Mesendoderm (in vitro differentiated cells): ENCODE measurements at regions not wholly inside any gene's neighbourhood (a gene's known extent, or its start where the extent isn't known, plus 50 kb on each side); places are given as distances from the start of the nearest gene placed in this dataset.
A peak's percentile ranks its signal among the peaks of the same experiment; 100 is the strongest.

Experiments
- DNase-seq: peaks from one replicate; pipeline ENCODE4 v3.0.0; 2013
- H2AK5ac ChIP-seq: 2 replicates; pipeline ENCODE4 v1.6.1; 2013; ENCODE audit warnings: low read length, inconsistent platforms
- H2BK120ac ChIP-seq: 2 replicates; pipeline ENCODE4 v1.6.1; 2013; ENCODE audit warnings: low read depth, mild to moderate bottlenecking, low read length, moderate library complexity, mixed read lengths
- H2BK15ac ChIP-seq: replicated peaks from 2 replicates; pipeline ENCODE4 v1.6.1; 2013; ENCODE audit warnings: low read depth, mild to moderate bottlenecking, moderate library complexity
- H2BK5ac ChIP-seq: 2 replicates; pipeline ENCODE4 v1.6.1; 2013; ENCODE audit warnings: low read length, inconsistent platforms
- H3K18ac ChIP-seq: 2 replicates; pipeline ENCODE4 v1.6.1; 2013; ENCODE audit warnings: mild to moderate bottlenecking, low read length, mixed read lengths
- H3K23ac ChIP-seq: one replicate; pipeline ENCODE4 v1.6.1; 2013; ENCODE audit warnings: low read length
- H3K27ac ChIP-seq: 2 replicates; pipeline ENCODE4 v1.5.1; 2013; ENCODE audit warnings: low read depth, mild to moderate bottlenecking, inconsistent platforms, low read length, moderate library complexity
- H3K27me3 ChIP-seq: 2 replicates; pipeline ENCODE4 v1.6.1; 2013; ENCODE audit warnings: low read length, control low read depth, mild to moderate bottlenecking, inconsistent platforms; ENCODE audit not compliant: insufficient read depth, poor library complexity
- H3K36me3 ChIP-seq: 2 replicates; pipeline ENCODE4 v1.6.1; 2013; ENCODE audit warnings: low read length, inconsistent platforms; ENCODE audit not compliant: control insufficient read depth, insufficient read depth
- H3K4ac ChIP-seq: one replicate; pipeline ENCODE4 v1.6.1; 2013; ENCODE audit warnings: low read depth, mild to moderate bottlenecking, low read length, moderate library complexity
- H3K4me1 ChIP-seq: 2 replicates; pipeline ENCODE4 v1.6.1; 2013; ENCODE audit warnings: low read depth, low read length, inconsistent platforms; ENCODE audit not compliant: control insufficient read depth
- H3K4me2 ChIP-seq: 2 replicates; pipeline ENCODE4 v1.6.1; 2013; ENCODE audit warnings: low read length
- H3K4me3 ChIP-seq: 2 replicates; pipeline ENCODE4 v1.5.1; 2013; ENCODE audit warnings: mild to moderate bottlenecking, low read length
- H3K56ac ChIP-seq: one replicate; pipeline ENCODE4 v1.6.1; 2013; ENCODE audit warnings: low read length
- H3K79me1 ChIP-seq: 2 replicates; pipeline ENCODE4 v1.6.1; 2013; ENCODE audit warnings: low read length, inconsistent platforms
- H3K79me2 ChIP-seq: 2 replicates; pipeline ENCODE4 v1.6.1; 2013; ENCODE audit warnings: mild to moderate bottlenecking, low read length; ENCODE audit not compliant: control insufficient read depth, insufficient read depth
- H3K9ac ChIP-seq: 2 replicates; pipeline ENCODE4 v1.6.1; 2013; ENCODE audit warnings: low read length, inconsistent platforms
- H4K5ac ChIP-seq: one replicate; pipeline ENCODE4 v1.6.1; 2013; ENCODE audit warnings: low read length
- H4K8ac ChIP-seq: one replicate; pipeline ENCODE4 v1.6.1; 2013; ENCODE audit warnings: low read depth, mild to moderate bottlenecking, control low read depth, low read length, moderate library complexity
- WGBS: extraction: QIAGEN DNeasy Blood & Tissue Kit; methylation state at CpG from one replicate; pipeline ENCODE4 v1.1.7; 2013; ENCODE audit warnings: low lambda C conversion rate, missing lambda C conversion rate; ENCODE audit not compliant: insufficient coverage; ENCODE audit errors: extremely low coverage; 5-methylcytosine and 5-hydroxymethylcytosine counted together

- no peak overlapping the region for H3K56ac ChIP-seq
- H2BK120ac ChIP-seq = no peak overlapping the region
- H4K5ac ChIP-seq = no peak overlapping the region
- no peak overlapping the region for H2AK5ac ChIP-seq
- H4K8ac ChIP-seq = no peak overlapping the region
- no peak overlapping the region for H2BK5ac ChIP-seq
- H3K4me2 ChIP-seq = no peak overlapping the region
- no peak overlapping the region for H3K23ac ChIP-seq
- H3K4me3 ChIP-seq = no peak overlapping the region
- DNase-seq = no peak
- H3K4ac ChIP-seq = no peak overlapping the region
- no peak overlapping the region for H2BK15ac ChIP-seq
- H3K27me3 ChIP-seq = no peaks in the 10 kb centered on the region
- H3K4me1 ChIP-seq = no peaks in the 10 kb centered on the region
- H3K27ac ChIP-seq = no peak overlapping the region
- no peaks in the 10 kb centered on the region for H3K36me3 ChIP-seq
- H3K18ac ChIP-seq = no peak overlapping the region
- H3K79me1 ChIP-seq = no peaks in the 10 kb centered on the region
- no peak overlapping the region for H3K9ac ChIP-seq
- H3K79me2 ChIP-seq = no peaks in the 10 kb centered on the region
Measured at GRCh38 chr13:47869776-47870175, 131.3 kb downstream of the SUCLA2 start.

GRCh38 chr13:47865883-47866282 is 135.2 kb downstream of the SUCLA2 start:
- Histone ChIP-seq H3K56ac (no peak overlapping the region), H2BK5ac (no peak overlapping the region), H3K9ac (no peak overlapping the region), H3K79me1 (no peaks in the 10 kb centered on the region), H3K4me2 (no peak overlapping the region), H3K18ac (no peak overlapping the region), H3K27ac (no peak overlapping the region), H4K8ac (no peak overlapping the region), H2AK5ac (no peak overlapping the region), H3K4me1 (no peaks in the 10 kb centered on the region), H3K23ac (no peak overlapping the region), H4K5ac (no peak overlapping the region), H3K36me3 (no peaks in the 10 kb centered on the region), H3K4me3 (no peak overlapping the region), H2BK120ac (no peak overlapping the region), H3K4ac (no peak overlapping the region), H3K79me2 (no peaks in the 10 kb centered on the region), H3K27me3 (no peaks in the 10 kb centered on the region), H2BK15ac (no peak overlapping the region)
- no CpG with 5 or more reads among the region's 3 CpGs for WGBS
- no peak for DNase-seq

GRCh38 chr13:47862841-47863240 is 138.2 kb downstream of the SUCLA2 start:
- Histone ChIP-seq H3K79me1 (no peaks in the 10 kb centered on the region), H2BK5ac (no peak overlapping the region), H3K4me2 (no peak overlapping the region), H3K18ac (no peak overlapping the region), H3K23ac (no peak overlapping the region), H3K9ac (no peak overlapping the region), H2AK5ac (no peak overlapping the region), H2BK15ac (no peak overlapping the region), H3K27ac (no peak overlapping the region), H3K4me1 (no peaks in the 10 kb centered on the region), H3K79me2 (no peaks in the 10 kb centered on the region), H3K4ac (no peak overlapping the region), H3K36me3 (no peaks in the 10 kb centered on the region), H2BK120ac (no peak overlapping the region), H4K5ac (no peak overlapping the region), H4K8ac (no peak overlapping the region), H3K27me3 (no peaks in the 10 kb centered on the region), H3K56ac (no peak overlapping the region), H3K4me3 (no peak overlapping the region)
- WGBS = no CpG with 5 or more reads among the region's 3 CpGs
- no peak for DNase-seq

- Histone ChIP-seq H2BK15ac (no peak overlapping the region), H4K5ac (no peak overlapping the region), H3K23ac (no peak overlapping the region), H3K56ac (no peak overlapping the region), H2BK5ac (no peak overlapping the region), H3K79me2 (no peaks in the 10 kb centered on the region), H3K4me3 (no peak overlapping the region), H3K27me3 (no peaks in the 10 kb centered on the region), H3K36me3 (no peaks in the 10 kb centered on the region), H3K4me1 (peaks cover 2% of the 10 kb centered on the region), H3K9ac (no peak overlapping the region), H3K4ac (no peak overlapping the region), H2BK120ac (no peak overlapping the region), H3K18ac (no peak overlapping the region), H2AK5ac (no peak overlapping the region), H3K79me1 (no peaks in the 10 kb centered on the region), H4K8ac (no peak overlapping the region), H3K27ac (no peak overlapping the region), H3K4me2 (no peak overlapping the region)
- peak; percentile 32 for DNase-seq
- no CpG with 5 or more reads among the region's 1 CpG for WGBS
Measured at GRCh38 chr13:47859165-47859564, 141.9 kb downstream of the SUCLA2 start.

GRCh38 chr13:47858042-47859025 is 142.7 kb downstream of the SUCLA2 start:
- Histone ChIP-seq H3K27me3 (no peaks in the 10 kb centered on the region), H3K4ac (no peak overlapping the region), H3K9ac (no peak overlapping the region), H3K56ac (no peak overlapping the region), H3K4me3 (no peak overlapping the region), H2AK5ac (no peak overlapping the region), H3K18ac (no peak overlapping the region), H3K36me3 (no peaks in the 10 kb centered on the region), H3K4me2 (no peak overlapping the region), H3K79me1 (no peaks in the 10 kb centered on the region), H2BK5ac (no peak overlapping the region), H3K27ac (no peak overlapping the region), H4K5ac (no peak overlapping the region), H3K23ac (no peak overlapping the region), H3K4me1 (peaks cover 2% of the 10 kb centered on the region), H2BK120ac (no peak overlapping the region), H2BK15ac (no peak overlapping the region), H4K8ac (no peak overlapping the region), H3K79me2 (no peaks in the 10 kb centered on the region)
- DNase-seq = no peak
- no CpG with 5 or more reads among the region's 9 CpGs for WGBS

- Histone ChIP-seq H3K36me3 (no peaks in the 10 kb centered on the region), H3K9ac (no peak overlapping the region), H2BK120ac (no peak overlapping the region), H2BK5ac (no peak overlapping the region), H3K56ac (no peak overlapping the region), H3K27me3 (peaks cover 2% of the 10 kb centered on the region), H3K4me3 (no peak overlapping the region), H3K23ac (no peak overlapping the region), H2BK15ac (no peak overlapping the region), H3K27ac (no peak overlapping the region), H3K18ac (no peak overlapping the region), H3K4ac (no peak overlapping the region), H2AK5ac (no peak overlapping the region), H4K5ac (no peak overlapping the region), H4K8ac (no peak overlapping the region), H3K79me2 (no peaks in the 10 kb centered on the region), H3K79me1 (no peaks in the 10 kb centered on the region), H3K4me1 (peaks cover 2% of the 10 kb centered on the region), H3K4me2 (no peak overlapping the region)
- no CpG with 5 or more reads among the region's 1 CpG for WGBS
- no peak for DNase-seq
Measured at GRCh38 chr13:47853236-47853635, 147.8 kb downstream of the SUCLA2 start.
